CD14-positive monocyte (primary cell): ENCODE measurements at regions not wholly inside any gene's neighbourhood (a gene's known extent, or its start where the extent isn't known, plus 50 kb on each side); places are given as distances from the start of the nearest gene placed in this dataset.
"Not testable (repeated sequence)": the region's sequence is repeated elsewhere in the genome, so short reads cannot be mapped to it uniquely, and the experiment has no call there.

Experiments used
- DNase-seq, 3 donors: peaks; one replicate each; pipeline ENCODE4 v3.0.0-alpha.2; 2011 to 2022
- H2AFZ ChIP-seq: 2 replicates; pipeline ENCODE4 v1.6.0; 2012; ENCODE audit warnings: mild to moderate bottlenecking, low read depth, low read length, inconsistent platforms; ENCODE audit not compliant: insufficient read depth, poor library complexity, severe bottlenecking
- H3K27ac ChIP-seq, 2 donors: 1 replicate in 1 of 2; 2 replicates in 1 of 2; pipeline ENCODE4 v1.5.1; 2012 to 2013; ENCODE audit warnings: low read length in 2 of 2, control low read depth in 1 of 2, inconsistent platforms in 1 of 2, low read depth in 1 of 2, mild to moderate bottlenecking in 1 of 2
- H3K27me3 ChIP-seq, 2 donors: one replicate each; pipeline versions ENCODE4 v1.6.0 to v1.6.1; 2011 to 2013; ENCODE audit warnings: low read length in 2 of 2; ENCODE audit not compliant: control insufficient read depth in 2 of 2, insufficient read depth in 2 of 2
- H3K36me3 ChIP-seq, 2 donors: replicated peaks in 1 of 2; 1 replicate in 1 of 2; 2 replicates in 1 of 2; pipeline versions ENCODE4 v1.5.1 to v1.6.1; 2012 to 2013; ENCODE audit warnings: low read length in 2 of 2, control low read depth in 1 of 2, inconsistent platforms in 1 of 2, mild to moderate bottlenecking in 1 of 2; ENCODE audit not compliant: insufficient read depth in 2 of 2, control insufficient read depth in 1 of 2
- H3K4me1 ChIP-seq, 2 donors: 1 replicate in 1 of 2; 2 replicates in 1 of 2; pipeline versions ENCODE4 v1.5.1 to v1.6.1; 2012 to 2013; ENCODE audit warnings: low read length in 2 of 2, control low read depth in 1 of 2, inconsistent platforms in 1 of 2, mild to moderate bottlenecking in 1 of 2, moderate library complexity in 1 of 2; ENCODE audit not compliant: insufficient read depth in 2 of 2, control insufficient read depth in 1 of 2
- H3K4me2 ChIP-seq: replicated peaks from 2 replicates; pipeline ENCODE3; 2012; ENCODE audit warnings: low read length, moderate library complexity, mild to moderate bottlenecking; ENCODE audit not compliant: poor library complexity, severe bottlenecking; ENCODE audit errors: extremely low read depth
- H3K4me3 ChIP-seq, 3 experiments: fragments of 200-600 bp in 1 of 3; sonication (generic) in 1 of 3; replicated peaks in 1 of 3; 1 replicate in 2 of 3; 2 replicates in 1 of 3; pipeline ENCODE4 v1.5.1; 2011 to 2013; ENCODE audit warnings: low read length in 3 of 3, mild to moderate bottlenecking in 3 of 3, control low read depth in 2 of 3, low read depth in 2 of 3, inconsistent platforms in 1 of 3, moderate library complexity in 1 of 3
- H3K79me2 ChIP-seq: 2 replicates; pipeline ENCODE4 v1.6.0; 2012; ENCODE audit warnings: mild to moderate bottlenecking, control low read depth, inconsistent platforms, low read length, moderate library complexity; ENCODE audit not compliant: insufficient read depth
- H3K9ac ChIP-seq: 2 replicates; pipeline ENCODE4 v1.6.0; 2017; ENCODE audit warnings: low read length, mild to moderate bottlenecking; ENCODE audit not compliant: insufficient read depth, poor library complexity, severe bottlenecking
- H3K9me3 ChIP-seq, 2 donors: replicated peaks in 1 of 2; 1 replicate in 1 of 2; 2 replicates in 1 of 2; pipeline versions ENCODE4 v1.5.1 to v1.6.1; 2012 to 2013; ENCODE audit warnings: low read length in 2 of 2, control low read depth in 1 of 2; ENCODE audit not compliant: control insufficient read depth in 1 of 2, insufficient read depth in 1 of 2
- H4K20me1 ChIP-seq: 2 replicates; pipeline ENCODE4 v1.6.0; 2012; ENCODE audit warnings: mild to moderate bottlenecking, low read length, control low read depth, moderate library complexity; ENCODE audit not compliant: insufficient read depth
- H3K27ac Mint-ChIP-seq, 7 donors: one replicate each; pipeline ENCODE4 v1.8.0; 2020; ENCODE audit warnings: mild to moderate bottlenecking in 7 of 7, mixed read lengths in 7 of 7, moderate library complexity in 6 of 7, inconsistent platforms in 2 of 7
- H3K27me3 Mint-ChIP-seq, 3 donors: one replicate each; pipeline ENCODE4 v1.8.0; 2021 to 2022; ENCODE audit warnings: low read depth in 3 of 3, mild to moderate bottlenecking in 3 of 3, mixed read lengths in 3 of 3, moderate library complexity in 3 of 3, inconsistent platforms in 1 of 3
- H3K36me3 Mint-ChIP-seq, 2 donors: one replicate each; pipeline ENCODE4 v1.8.0; 2020; ENCODE audit warnings: mixed read lengths in 2 of 2, inconsistent platforms in 1 of 2, mild to moderate bottlenecking in 1 of 2
- H3K4me1 Mint-ChIP-seq: one replicate; pipeline ENCODE4 v1.8.0; 2020; ENCODE audit warnings: mild to moderate bottlenecking, mixed read lengths
- H3K4me3 Mint-ChIP-seq, 2 donors: one replicate each; pipeline ENCODE4 v1.8.0; 2020; ENCODE audit warnings: mild to moderate bottlenecking in 2 of 2, mixed read lengths in 2 of 2, moderate library complexity in 1 of 2
- H3K9me3 Mint-ChIP-seq, 7 donors: one replicate each; pipeline ENCODE4 v1.8.0; 2020 to 2022; ENCODE audit warnings: mixed read lengths in 7 of 7, mild to moderate bottlenecking in 6 of 7, moderate library complexity in 6 of 7, inconsistent platforms in 2 of 7
- CTCF ChIP-seq: fragments of 200-600 bp; IDR thresholded peaks from one replicate; pipeline ENCODE4 v1.8.0; 2022; ENCODE audit warnings: antibody characterized with exemption, mild to moderate bottlenecking
- WGBS: methylation state at CpG from one replicate; pipeline ENCODE4 v1.1.5; 2013; ENCODE audit warnings: missing lambda C conversion rate; ENCODE audit not compliant: insufficient coverage; 5-methylcytosine and 5-hydroxymethylcytosine counted together
- intact Hi-C, 2 donors: fragments of 100-400 bp; cut with micrococcal nuclease; formaldehyde crosslinking; loops; one replicate each; pipeline versions ENCODE4 v1.15.0 to v1.15.1; 2023

- intact Hi-C loops, result no loop called here
- no peaks in the 10 kb centered on the region for H3K36me3 Mint-ChIP-seq
- 80% methylated on average over 1 of the region's 2 CpGs for WGBS
- Histone ChIP-seq H3K9me3 (peaks cover 15 to 40% of the 10 kb centered on the region in 2 donors), H3K36me3 (no peaks in the 10 kb centered on the region), H3K4me1 (no peaks in the 10 kb centered on the region), H2AFZ (no peak overlapping the region), H3K9ac (no peak overlapping the region), H4K20me1 (no peaks in the 10 kb centered on the region), H3K27ac (no peak overlapping the region), H3K27me3 (no peaks in the 10 kb centered on the region), H3K4me3 (no peak overlapping the region), H3K4me2 (no peak overlapping the region), H3K79me2 (no peaks in the 10 kb centered on the region)
- H3K27me3 Mint-ChIP-seq, result no peaks in the 10 kb centered on the region
- H3K4me3 Mint-ChIP-seq, result no peak overlapping the region
- TF ChIP-seq CTCF, result no peak
- DNase-seq, result no peak
- no peak overlapping the region for H3K27ac Mint-ChIP-seq
- H3K9me3 Mint-ChIP-seq, result peaks cover 3 to 32% (median 19%) of the 10 kb centered on the region in 7 donors
- H3K4me1 Mint-ChIP-seq, result no peaks in the 10 kb centered on the region
Measured at GRCh38 chr18:39232490-39232889, 1666.9 kb upstream of the CELF4 start.

DNA sequence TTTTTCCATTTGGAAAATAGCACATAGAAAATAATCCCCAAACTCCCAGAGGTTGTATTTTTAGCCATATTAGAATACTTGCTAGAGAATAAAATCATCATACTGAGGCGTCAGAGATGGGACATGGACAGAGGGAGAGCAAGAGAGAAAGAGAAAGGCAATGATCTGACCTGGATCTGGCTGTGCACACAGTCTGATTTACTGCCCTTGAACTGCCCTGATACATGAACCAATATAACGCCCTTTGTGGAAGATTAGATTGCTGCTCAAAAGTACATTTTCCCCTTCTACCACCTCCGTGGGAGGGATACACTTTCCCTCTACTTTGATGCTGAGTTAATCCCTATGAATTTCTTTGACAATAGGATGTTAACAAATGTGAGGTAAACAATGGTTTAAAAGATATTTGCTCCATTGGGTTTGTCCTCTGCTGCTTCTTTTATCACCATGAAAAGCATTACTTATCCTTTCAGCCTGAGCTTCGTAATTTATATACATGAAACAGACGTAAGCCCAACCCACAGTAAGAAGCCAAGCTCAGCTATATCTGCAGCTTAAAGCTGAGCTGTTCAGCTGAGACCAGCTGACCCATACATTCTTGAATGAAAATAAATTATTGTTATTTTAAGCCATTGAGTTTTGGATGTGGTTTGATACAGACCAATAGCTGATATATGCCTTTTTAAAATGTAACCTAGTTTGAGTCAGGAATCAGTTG lies 1664.6 kb upstream of the CELF4 start:
- H3K36me3 Mint-ChIP-seq, result no peaks in the 10 kb centered on the region

GRCh38 chr18:39227769-39228168 lies 1662.2 kb upstream of the CELF4 start:
- H3K4me2 ChIP-seq, H3K4me3 ChIP-seq, H3K36me3 Mint-ChIP-seq, H3K4me1 Mint-ChIP-seq, H3K27me3 ChIP-seq, H3K4me1 ChIP-seq, H3K27ac Mint-ChIP-seq, H2AFZ ChIP-seq, H3K27me3 Mint-ChIP-seq, H3K79me2 ChIP-seq, H3K4me3 Mint-ChIP-seq, H3K9ac ChIP-seq, H3K27ac ChIP-seq, DNase-seq, intact Hi-C loops, H3K36me3 ChIP-seq, H4K20me1 ChIP-seq: not testable (repeated sequence)
- 92% methylated on average over 2 of the region's 2 CpGs for WGBS
- peaks cover 0 to 11% (median 6%) of the 10 kb centered on the region in 7 donors for H3K9me3 Mint-ChIP-seq
- H3K9me3 ChIP-seq, result peaks cover 6 to 10% of the 10 kb centered on the region in 2 donors

More for the DNA sequence above, 1664.6 kb upstream of the CELF4 start:
- H3K27me3 ChIP-seq, result no peaks in the 10 kb centered on the region
- DNase-seq, result no peak
- Mint-ChIP-seq H3K27ac (no peak overlapping the region), H3K27me3 (no peaks in the 10 kb centered on the region), H3K4me1 (no peaks in the 10 kb centered on the region), H3K9me3 (peaks cover 7 to 25% (median 15%) of the 10 kb centered on the region in 7 donors), H3K4me3 (no peak overlapping the region)
- TF ChIP-seq CTCF, result no peak
- 93% methylated on average over 2 of the region's 5 CpGs for WGBS
- no peaks in the 10 kb centered on the region for H3K79me2 ChIP-seq
- no peaks in the 10 kb centered on the region for H3K36me3 ChIP-seq
- H3K27ac ChIP-seq, result no peak overlapping the region
- no peak overlapping the region for H3K4me3 ChIP-seq
- H3K9ac ChIP-seq, result no peak overlapping the region
- H3K4me1 ChIP-seq, result no peaks in the 10 kb centered on the region
- no peak overlapping the region for H2AFZ ChIP-seq
- peaks cover 10 to 30% of the 10 kb centered on the region in 2 donors for H3K9me3 ChIP-seq
- H4K20me1 ChIP-seq, result no peaks in the 10 kb centered on the region
- intact Hi-C loops, result no loop called here
- H3K4me2 ChIP-seq, result no peak overlapping the region
